ENCODE measurements at regions not wholly inside any gene's neighbourhood (a gene's known extent, or its start where the extent isn't known, plus 50 kb on each side); places are given as distances from the start of the nearest gene placed in this dataset.

- no CpG with 5 or more reads among the region's 2 CpGs for WGBS (ENCODE audit: extremely low coverage, insufficient coverage, insufficient read length)
- Histone ChIP-seq H3K79me1 (ENCODE audit: low read length) (no peaks in the 10 kb centered on the region), H4K12ac (ENCODE audit: low read depth, low read length) (no peak overlapping the region), H4K91ac (ENCODE audit: low read depth, low read length) (no peak overlapping the region), H2BK12ac (ENCODE audit: low read length) (no peak overlapping the region), H3K4ac (ENCODE audit: low read depth, low read length) (no peak overlapping the region), H4K8ac (ENCODE audit: low read depth, low read length) (no peak overlapping the region), H3K79me2 (ENCODE audit: control insufficient read depth, insufficient read depth, low read length, poor library complexity) (no peaks in the 10 kb centered on the region), H2BK5ac (ENCODE audit: low read depth, low read length, poor library complexity) (no peak overlapping the region), H3K9me3 (ENCODE audit: insufficient read depth, low read depth, low read length) (no peaks in the 10 kb centered on the region), H2AK5ac (ENCODE audit: low read length) (no peak overlapping the region), H2AFZ (ENCODE audit: insufficient read depth, low read length, poor library complexity) (no peak overlapping the region), H3K14ac (ENCODE audit: low read length) (no peak overlapping the region), H3K36me3 (ENCODE audit: control insufficient read depth in 1 of 2, insufficient read depth in 2 of 2, low read length in 2 of 2) (no peaks in the 10 kb centered on the region), H3K4me3 (ENCODE audit: low read depth, low read length) (no peak overlapping the region), H3K18ac (ENCODE audit: low read length) (no peak overlapping the region), H2BK120ac (ENCODE audit: insufficient read depth, low read length, poor library complexity) (no peak overlapping the region), H3K9ac (ENCODE audit: low read length) (no peak overlapping the region), H3K27me3 (ENCODE audit: insufficient read depth, low read length) (no peaks in the 10 kb centered on the region), H3K4me2 (ENCODE audit: low read length) (no peak overlapping the region), H3K23ac (ENCODE audit: low read length) (no peak overlapping the region), H3K4me1 (ENCODE audit: control insufficient read depth in 1 of 2, insufficient read depth in 2 of 2, low read length in 2 of 2) (no peaks in the 10 kb centered on the region), H3K27ac (ENCODE audit: low read depth, low read length) (no peak overlapping the region)
- no peak for DNase-seq
Observed at GRCh38 chrY:15162211-15162610, 637.9 kb downstream of the NLGN4Y start.

- Histone ChIP-seq H3K79me2 (ENCODE audit: control insufficient read depth, insufficient read depth, low read length, poor library complexity) (no peaks in the 10 kb centered on the region), H2AK5ac (ENCODE audit: low read length) (no peak overlapping the region), H2BK5ac (ENCODE audit: low read depth, low read length, poor library complexity) (no peak overlapping the region), H3K4me1 (ENCODE audit: control insufficient read depth in 1 of 2, insufficient read depth in 2 of 2, low read length in 2 of 2) (no peaks in the 10 kb centered on the region), H2BK12ac (ENCODE audit: low read length) (no peak overlapping the region), H2AFZ (ENCODE audit: insufficient read depth, low read length, poor library complexity) (no peak overlapping the region), H3K9me3 (ENCODE audit: insufficient read depth, low read depth, low read length) (no peaks in the 10 kb centered on the region), H4K8ac (ENCODE audit: low read depth, low read length) (no peak overlapping the region), H3K27me3 (ENCODE audit: insufficient read depth, low read length) (no peaks in the 10 kb centered on the region), H3K23ac (ENCODE audit: low read length) (no peak overlapping the region), H3K27ac (ENCODE audit: low read depth, low read length) (no peak overlapping the region), H2BK120ac (ENCODE audit: insufficient read depth, low read length, poor library complexity) (no peak overlapping the region), H3K4me2 (ENCODE audit: low read length) (no peak overlapping the region), H4K12ac (ENCODE audit: low read depth, low read length) (no peak overlapping the region), H4K91ac (ENCODE audit: low read depth, low read length) (no peak overlapping the region), H3K4me3 (ENCODE audit: low read depth, low read length) (no peak overlapping the region), H3K18ac (ENCODE audit: low read length) (no peak overlapping the region), H3K9ac (ENCODE audit: low read length) (no peak overlapping the region), H3K4ac (ENCODE audit: low read depth, low read length) (no peak overlapping the region), H3K79me1 (ENCODE audit: low read length) (no peaks in the 10 kb centered on the region), H3K36me3 (ENCODE audit: control insufficient read depth in 1 of 2, insufficient read depth in 2 of 2, low read length in 2 of 2) (no peaks in the 10 kb centered on the region), H3K14ac (ENCODE audit: low read length) (no peak overlapping the region)
- no peak for DNase-seq
- WGBS (ENCODE audit: extremely low coverage, insufficient coverage, insufficient read length): no CpG with 5 or more reads among the region's 2 CpGs
Observed at GRCh38 chrY:15179890-15180289, 655.6 kb downstream of the NLGN4Y start.

GRCh38 chrY:15229056-15229455 is 704.7 kb downstream of the NLGN4Y start:
- no peaks in the 10 kb centered on the region for H3K4me1 ChIP-seq (ENCODE audit: control insufficient read depth in 1 of 2, insufficient read depth in 2 of 2, low read length in 2 of 2)
- H3K27me3 ChIP-seq (ENCODE audit: insufficient read depth, low read length): no peaks in the 10 kb centered on the region
- H2AFZ ChIP-seq (ENCODE audit: insufficient read depth, low read length, poor library complexity): no peak overlapping the region
- no peak overlapping the region for H3K4me3 ChIP-seq (ENCODE audit: low read depth, low read length)
- no peak overlapping the region for H3K4me2 ChIP-seq (ENCODE audit: low read length)
- H4K91ac ChIP-seq (ENCODE audit: low read depth, low read length): no peak overlapping the region
- no peak overlapping the region for H2BK12ac ChIP-seq (ENCODE audit: low read length)
- no peak overlapping the region for H2BK5ac ChIP-seq (ENCODE audit: low read depth, low read length, poor library complexity)
- H4K8ac ChIP-seq (ENCODE audit: low read depth, low read length): no peak overlapping the region
- H3K79me2 ChIP-seq (ENCODE audit: control insufficient read depth, insufficient read depth, low read length, poor library complexity): no peaks in the 10 kb centered on the region
- H3K79me1 ChIP-seq (ENCODE audit: low read length): no peaks in the 10 kb centered on the region
- H3K14ac ChIP-seq (ENCODE audit: low read length): no peak overlapping the region
- no peak overlapping the region for H2BK120ac ChIP-seq (ENCODE audit: insufficient read depth, low read length, poor library complexity)
- no peak overlapping the region for H3K18ac ChIP-seq (ENCODE audit: low read length)
- no peak overlapping the region for H2AK5ac ChIP-seq (ENCODE audit: low read length)
- no peak overlapping the region for H3K4ac ChIP-seq (ENCODE audit: low read depth, low read length)
- no peaks in the 10 kb centered on the region for H3K9me3 ChIP-seq (ENCODE audit: insufficient read depth, low read depth, low read length)
- H4K12ac ChIP-seq (ENCODE audit: low read depth, low read length): no peak overlapping the region
- H3K36me3 ChIP-seq (ENCODE audit: control insufficient read depth in 1 of 2, insufficient read depth in 2 of 2, low read length in 2 of 2): no peaks in the 10 kb centered on the region
- DNase-seq: no peak
- no CpG with 5 or more reads among the region's 2 CpGs for WGBS (ENCODE audit: extremely low coverage, insufficient coverage, insufficient read length)
- no peak overlapping the region for H3K27ac ChIP-seq (ENCODE audit: low read depth, low read length)
- H3K23ac ChIP-seq (ENCODE audit: low read length): no peak overlapping the region
- no peak overlapping the region for H3K9ac ChIP-seq (ENCODE audit: low read length)

- Histone ChIP-seq H4K91ac (ENCODE audit: low read depth, low read length) (no peak overlapping the region), H4K8ac (ENCODE audit: low read depth, low read length) (no peak overlapping the region), H3K9ac (ENCODE audit: low read length) (no peak overlapping the region), H3K4me1 (ENCODE audit: control insufficient read depth in 1 of 2, insufficient read depth in 2 of 2, low read length in 2 of 2) (no peaks in the 10 kb centered on the region), H3K9me3 (ENCODE audit: insufficient read depth, low read depth, low read length) (no peaks in the 10 kb centered on the region), H3K79me1 (ENCODE audit: low read length) (no peaks in the 10 kb centered on the region), H2BK5ac (ENCODE audit: low read depth, low read length, poor library complexity) (no peak overlapping the region), H3K14ac (ENCODE audit: low read length) (no peak overlapping the region), H3K4me2 (ENCODE audit: low read length) (no peak overlapping the region), H3K23ac (ENCODE audit: low read length) (no peak overlapping the region), H3K36me3 (ENCODE audit: control insufficient read depth in 1 of 2, insufficient read depth in 2 of 2, low read length in 2 of 2) (no peaks in the 10 kb centered on the region), H3K4me3 (ENCODE audit: low read depth, low read length) (no peak overlapping the region), H2AK5ac (ENCODE audit: low read length) (no peak overlapping the region), H3K27ac (ENCODE audit: low read depth, low read length) (no peak overlapping the region), H2BK120ac (ENCODE audit: insufficient read depth, low read length, poor library complexity) (no peak overlapping the region), H2BK12ac (ENCODE audit: low read length) (no peak overlapping the region), H3K18ac (ENCODE audit: low read length) (no peak overlapping the region), H2AFZ (ENCODE audit: insufficient read depth, low read length, poor library complexity) (no peak overlapping the region), H3K79me2 (ENCODE audit: control insufficient read depth, insufficient read depth, low read length, poor library complexity) (no peaks in the 10 kb centered on the region), H3K27me3 (ENCODE audit: insufficient read depth, low read length) (no peaks in the 10 kb centered on the region), H3K4ac (ENCODE audit: low read depth, low read length) (no peak overlapping the region), H4K12ac (ENCODE audit: low read depth, low read length) (no peak overlapping the region)
- DNase-seq: no peak
- no CpG with 5 or more reads among the region's 1 CpG for WGBS (ENCODE audit: extremely low coverage, insufficient coverage, insufficient read length)
Observed at GRCh38 chrY:15239596-15240132, 715.3 kb downstream of the NLGN4Y start.

Measured in trophoblast cell (in vitro differentiated cells and primary cell).